Suprapubic skin (tissue), 4 donors: ENCODE measurements at regions not wholly inside any gene's neighbourhood (a gene's known extent, or its start where the extent isn't known, plus 50 kb on each side); places are given as distances from the start of the nearest gene placed in this dataset.

Experiments used
- DNase-seq, 2 donors: peaks; one replicate each; pipeline ENCODE4 v3.0.0-alpha.2; 2019; ENCODE audit warnings: low spot score in 2 of 2
- H3K27ac ChIP-seq: fragments of 200-600 bp; sonication (generic); one replicate; pipeline ENCODE4 v1.5.1; 2019
- H3K27me3 ChIP-seq: fragments of 200-600 bp; sonication (generic); one replicate; pipeline ENCODE4 v1.5.1; 2019
- H3K36me3 ChIP-seq: fragments of 200-600 bp; sonication (generic); one replicate; pipeline ENCODE4 v1.5.1; 2019
- H3K4me1 ChIP-seq: fragments of 200-600 bp; sonication (generic); one replicate; pipeline ENCODE4 v1.5.1; 2019
- H3K4me3 ChIP-seq: fragments of 200-600 bp; sonication (generic); one replicate; pipeline ENCODE4 v1.5.1; 2019; ENCODE audit warnings: mild to moderate bottlenecking
- H3K9me3 ChIP-seq: fragments of 200-600 bp; sonication (generic); one replicate; pipeline ENCODE4 v1.5.1; 2019
- EP300 ChIP-seq: sonication (generic); formaldehyde crosslinking; IDR thresholded peaks from one replicate; pipeline ENCODE4 v1.6.1; 2017; ENCODE audit warnings: antibody characterized with exemption
- POLR2A ChIP-seq, 2 donors: fragments of 450-650 bp; IDR thresholded peaks; one replicate each; pipeline ENCODE4 v1.6.1; 2017; ENCODE audit warnings: antibody characterized with exemption in 2 of 2, mild to moderate bottlenecking in 2 of 2, moderate library complexity in 2 of 2
- POLR2AphosphoS5 ChIP-seq, 3 donors: sonication (generic); formaldehyde crosslinking; IDR thresholded peaks; one replicate each; pipeline ENCODE4 v1.6.1; 2017; ENCODE audit warnings: antibody characterized with exemption in 3 of 3
- WGBS: methylation state at CpG from one replicate; pipeline ENCODE4 v1.1.5; 2018; 5-methylcytosine and 5-hydroxymethylcytosine counted together
- TF ChIP-seq, protein P1 (sequence below), 2 donors: fragments of 200-600 bp in 1 of 2; fragments of 450-650 bp in 1 of 2; sonication (generic) in 1 of 2; IDR thresholded peaks; one replicate each; pipeline ENCODE4 v1.5.1; 2016 to 2019; ENCODE audit warnings: antibody characterized with exemption in 2 of 2, mild to moderate bottlenecking in 1 of 2, moderate library complexity in 1 of 2

DNA sequence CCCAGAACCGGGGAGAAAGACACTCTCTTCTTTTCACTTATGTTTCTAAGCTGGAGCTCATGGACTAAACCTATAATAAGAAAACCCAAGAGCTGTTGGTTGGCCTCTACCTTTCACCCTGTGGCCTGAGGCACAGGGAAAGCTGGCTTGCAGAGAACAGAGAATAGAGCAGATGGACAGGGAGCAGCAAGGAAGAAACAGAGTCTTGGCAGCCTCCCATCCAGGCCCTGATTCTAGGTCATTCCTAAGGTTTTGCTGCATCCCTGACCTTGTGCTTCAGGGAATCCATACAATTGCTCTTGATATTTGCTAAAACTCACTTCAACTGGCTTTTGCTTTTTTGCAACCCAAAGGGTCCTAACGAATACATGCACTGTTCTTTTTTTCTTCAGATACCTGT is 87.8 kb downstream of the SMIM20 start:
- no peak for DNase-seq
- TF ChIP-seq EP300 (no peak), POLR2A (IDR thresholded peaks at IDR 0.05) (no peak), POLR2AphosphoS5 (IDR thresholded peaks at IDR 0.05) (no peak)
- Histone ChIP-seq H3K4me3 (no peak overlapping the region), H3K36me3 (no peaks in the 10 kb centered on the region), H3K4me1 (no peaks in the 10 kb centered on the region), H3K27me3 (no peaks in the 10 kb centered on the region), H3K27ac (no peak overlapping the region), H3K9me3 (no peaks in the 10 kb centered on the region)
- 80% methylated on average over 2 of the region's 2 CpGs for WGBS

GRCh38 chr4:26003056-26003455 is 89.0 kb downstream of the SMIM20 start:
- no peaks in the 10 kb centered on the region for H3K4me1 ChIP-seq
- no peaks in the 10 kb centered on the region for H3K27me3 ChIP-seq
- no peaks in the 10 kb centered on the region for H3K9me3 ChIP-seq
- no peak overlapping the region for H3K27ac ChIP-seq
- no peak overlapping the region for H3K4me3 ChIP-seq
- H3K36me3 ChIP-seq: no peaks in the 10 kb centered on the region
- 64% methylated on average over 1 of the region's 2 CpGs for WGBS
- DNase-seq: no peak
- TF ChIP-seq, protein P1, sequence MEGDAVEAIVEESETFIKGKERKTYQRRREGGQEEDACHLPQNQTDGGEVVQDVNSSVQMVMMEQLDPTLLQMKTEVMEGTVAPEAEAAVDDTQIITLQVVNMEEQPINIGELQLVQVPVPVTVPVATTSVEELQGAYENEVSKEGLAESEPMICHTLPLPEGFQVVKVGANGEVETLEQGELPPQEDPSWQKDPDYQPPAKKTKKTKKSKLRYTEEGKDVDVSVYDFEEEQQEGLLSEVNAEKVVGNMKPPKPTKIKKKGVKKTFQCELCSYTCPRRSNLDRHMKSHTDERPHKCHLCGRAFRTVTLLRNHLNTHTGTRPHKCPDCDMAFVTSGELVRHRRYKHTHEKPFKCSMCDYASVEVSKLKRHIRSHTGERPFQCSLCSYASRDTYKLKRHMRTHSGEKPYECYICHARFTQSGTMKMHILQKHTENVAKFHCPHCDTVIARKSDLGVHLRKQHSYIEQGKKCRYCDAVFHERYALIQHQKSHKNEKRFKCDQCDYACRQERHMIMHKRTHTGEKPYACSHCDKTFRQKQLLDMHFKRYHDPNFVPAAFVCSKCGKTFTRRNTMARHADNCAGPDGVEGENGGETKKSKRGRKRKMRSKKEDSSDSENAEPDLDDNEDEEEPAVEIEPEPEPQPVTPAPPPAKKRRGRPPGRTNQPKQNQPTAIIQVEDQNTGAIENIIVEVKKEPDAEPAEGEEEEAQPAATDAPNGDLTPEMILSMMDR (IDR thresholded peaks at IDR 0.05): no peak
- TF ChIP-seq POLR2A (IDR thresholded peaks at IDR 0.05) (no peak), EP300 (no peak), POLR2AphosphoS5 (IDR thresholded peaks at IDR 0.05) (no peak)

- no peak for TF ChIP-seq POLR2A (IDR thresholded peaks at IDR 0.05)
- no peak for TF ChIP-seq POLR2AphosphoS5 (IDR thresholded peaks at IDR 0.05)
- no peak for TF ChIP-seq EP300
- no peak for DNase-seq
- no peaks in the 10 kb centered on the region for H3K36me3 ChIP-seq
- H3K27me3 ChIP-seq: no peaks in the 10 kb centered on the region
- peaks cover 4% of the 10 kb centered on the region for H3K9me3 ChIP-seq
- WGBS: 95% methylated on average over 1 of the region's 1 CpG
- no peak overlapping the region for H3K4me3 ChIP-seq
- no peak overlapping the region for H3K27ac ChIP-seq
- no peaks in the 10 kb centered on the region for H3K4me1 ChIP-seq
Observed at GRCh38 chr4:26004290-26004689, 90.3 kb downstream of the SMIM20 start.

DNA sequence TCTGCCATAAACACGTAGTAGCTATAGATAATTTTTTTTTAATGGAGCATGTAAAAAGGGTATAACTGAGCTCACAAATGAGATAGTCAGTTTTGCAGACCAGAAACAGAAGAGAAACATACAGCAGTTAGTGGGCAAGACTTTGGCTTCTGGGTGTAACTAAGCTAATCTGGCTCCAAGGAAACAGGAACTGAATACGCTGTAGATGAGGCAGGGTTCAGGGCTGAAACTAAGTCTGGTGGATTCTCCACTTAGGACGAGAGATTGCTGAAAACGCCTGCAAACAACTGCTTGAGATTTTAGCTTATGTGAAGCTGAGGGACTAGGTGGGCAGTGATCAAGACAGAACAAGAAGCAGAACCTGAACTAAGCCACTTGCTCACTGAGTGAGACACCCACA is 91.7 kb downstream of the SMIM20 start:
- 75% methylated on average over 4 of the region's 4 CpGs for WGBS
- Histone ChIP-seq H3K36me3 (no peaks in the 10 kb centered on the region), H3K4me3 (no peak overlapping the region), H3K27ac (no peak overlapping the region), H3K27me3 (no peaks in the 10 kb centered on the region), H3K4me1 (peaks cover 5% of the 10 kb centered on the region), H3K9me3 (peaks cover 4% of the 10 kb centered on the region)
- DNase-seq: no peak
- TF ChIP-seq EP300 (no peak), POLR2A (IDR thresholded peaks at IDR 0.05) (no peak), POLR2AphosphoS5 (IDR thresholded peaks at IDR 0.05) (no peak)
- TF ChIP-seq, protein P1 (IDR thresholded peaks at IDR 0.05): no peak

- TF ChIP-seq POLR2AphosphoS5 (IDR thresholded peaks at IDR 0.05): no peak
- TF ChIP-seq POLR2A (IDR thresholded peaks at IDR 0.05): no peak
- TF ChIP-seq, protein P1 (IDR thresholded peaks at IDR 0.05): no peak
- TF ChIP-seq EP300: no peak
- H3K9me3 ChIP-seq: peaks cover 4% of the 10 kb centered on the region
- WGBS: 0% methylated on average over 1 of the region's 1 CpG
- H3K4me1 ChIP-seq: peaks cover 8% of the 10 kb centered on the region
- no peaks in the 10 kb centered on the region for H3K36me3 ChIP-seq
- H3K27me3 ChIP-seq: peaks cover 8% of the 10 kb centered on the region
- no peak overlapping the region for H3K27ac ChIP-seq
- H3K4me3 ChIP-seq: no peak overlapping the region
- DNase-seq: no peak
Observed at GRCh38 chr4:26008737-26009136, 94.7 kb downstream of the SMIM20 start.

GRCh38 chr4:26009502-26009901 is 95.5 kb downstream of the SMIM20 start:
- 83% methylated on average over 3 of the region's 3 CpGs for WGBS
- Histone ChIP-seq H3K27ac (no peak overlapping the region), H3K4me3 (no peak overlapping the region), H3K36me3 (no peaks in the 10 kb centered on the region), H3K9me3 (peaks cover 4% of the 10 kb centered on the region), H3K27me3 (peaks cover 11% of the 10 kb centered on the region), H3K4me1 (peaks cover 10% of the 10 kb centered on the region)
- TF ChIP-seq EP300 (no peak), POLR2A (IDR thresholded peaks at IDR 0.05) (no peak), POLR2AphosphoS5 (IDR thresholded peaks at IDR 0.05) (no peak)
- TF ChIP-seq, protein P1 (IDR thresholded peaks at IDR 0.05): no peak
- DNase-seq: no peak
